PC-3 (cell line): ENCODE measurements at regions not wholly inside any gene's neighbourhood (a gene's known extent, or its start where the extent isn't known, plus 50 kb on each side); places are given as distances from the start of the nearest gene placed in this dataset.

Experiments used
- EZH2phosphoT487 ChIP-seq: fragments of 300-600 bp; sonication (generic); IDR thresholded peaks from 2 replicates; pipeline ENCODE4 v1.6.1; 2018; ENCODE audit warnings: mild to moderate bottlenecking, antibody characterized with exemption, low read length, borderline replicate concordance
- TF ChIP-seq, protein P1 (sequence below): fragments of 300-600 bp; sonication (generic); conservative IDR thresholded peaks from 2 replicates; pipeline ENCODE4 v1.5.1; 2017; ENCODE audit warnings: antibody characterized with exemption, low read depth, mild to moderate bottlenecking, low read length

DNA sequence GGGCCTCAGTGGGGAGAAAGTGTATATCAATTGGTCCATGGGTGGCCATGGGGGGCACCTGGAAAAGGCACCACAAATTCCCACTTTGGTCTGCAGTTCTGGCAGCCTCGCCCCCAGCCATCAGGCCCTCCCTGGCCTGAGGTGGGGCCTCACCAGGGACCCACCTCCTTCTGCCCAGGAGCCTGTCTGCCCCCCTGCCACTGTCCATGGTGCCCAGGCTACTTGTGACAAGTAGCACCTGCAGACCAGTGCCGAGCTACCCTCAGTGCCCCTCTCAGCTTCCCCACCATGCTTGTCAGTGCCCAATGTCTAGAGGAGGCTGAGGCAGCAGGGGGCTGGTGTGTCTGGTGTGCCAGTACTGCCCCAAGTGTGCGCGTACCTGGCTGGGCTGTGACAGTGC, 87.1 kb upstream of the PAXBP1 start:
- TF ChIP-seq, protein P1, sequence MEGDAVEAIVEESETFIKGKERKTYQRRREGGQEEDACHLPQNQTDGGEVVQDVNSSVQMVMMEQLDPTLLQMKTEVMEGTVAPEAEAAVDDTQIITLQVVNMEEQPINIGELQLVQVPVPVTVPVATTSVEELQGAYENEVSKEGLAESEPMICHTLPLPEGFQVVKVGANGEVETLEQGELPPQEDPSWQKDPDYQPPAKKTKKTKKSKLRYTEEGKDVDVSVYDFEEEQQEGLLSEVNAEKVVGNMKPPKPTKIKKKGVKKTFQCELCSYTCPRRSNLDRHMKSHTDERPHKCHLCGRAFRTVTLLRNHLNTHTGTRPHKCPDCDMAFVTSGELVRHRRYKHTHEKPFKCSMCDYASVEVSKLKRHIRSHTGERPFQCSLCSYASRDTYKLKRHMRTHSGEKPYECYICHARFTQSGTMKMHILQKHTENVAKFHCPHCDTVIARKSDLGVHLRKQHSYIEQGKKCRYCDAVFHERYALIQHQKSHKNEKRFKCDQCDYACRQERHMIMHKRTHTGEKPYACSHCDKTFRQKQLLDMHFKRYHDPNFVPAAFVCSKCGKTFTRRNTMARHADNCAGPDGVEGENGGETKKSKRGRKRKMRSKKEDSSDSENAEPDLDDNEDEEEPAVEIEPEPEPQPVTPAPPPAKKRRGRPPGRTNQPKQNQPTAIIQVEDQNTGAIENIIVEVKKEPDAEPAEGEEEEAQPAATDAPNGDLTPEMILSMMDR = no peak
- no peak for TF ChIP-seq EZH2phosphoT487
